Ovary (tissue), 7 donors: ENCODE measurements at regions not wholly inside any gene's neighbourhood (a gene's known extent, or its start where the extent isn't known, plus 50 kb on each side); places are given as distances from the start of the nearest gene placed in this dataset.

Source experiments
- DNase-seq, 5 donors: peaks; one replicate each; pipeline ENCODE4 v3.0.0-alpha.2; 2019 to 2020
- H3K27ac ChIP-seq, 2 donors: fragments of 200-600 bp; one replicate each; pipeline versions ENCODE4 v1.5.1 to v1.8.0; 2019 to 2022
- H3K27me3 ChIP-seq: fragments of 200-600 bp; one replicate; pipeline ENCODE4 v1.8.0; 2022
- H3K36me3 ChIP-seq: fragments of 200-600 bp; sonication (generic); one replicate; pipeline ENCODE4 v1.5.1; 2019
- H3K4me1 ChIP-seq: one replicate; pipeline ENCODE4 v1.8.1; 2013; ENCODE audit warnings: mild to moderate bottlenecking, moderate library complexity; ENCODE audit not compliant: insufficient read depth
- H3K4me3 ChIP-seq: fragments of 200-600 bp; sonication (generic); one replicate; pipeline ENCODE4 v1.5.1; 2017
- H3K9me3 ChIP-seq, 2 donors: fragments of 200-600 bp in 1 of 2; sonication (generic) in 1 of 2; one replicate each; pipeline versions ENCODE4 v1.5.1 to v1.8.1; 2013 to 2019; ENCODE audit warnings: mild to moderate bottlenecking in 1 of 2, moderate library complexity in 1 of 2
- CTCF ChIP-seq, 3 donors: fragments of 450-650 bp in 2 of 3; fragments of 200-600 bp in 1 of 3; IDR thresholded peaks; one replicate each; pipeline versions ENCODE4 v1.5.1 to v1.8.0; 2016 to 2022; ENCODE audit warnings: antibody characterized with exemption in 3 of 3, mild to moderate bottlenecking in 1 of 3
- EP300 ChIP-seq: sonication (generic); formaldehyde crosslinking; IDR thresholded peaks from one replicate; pipeline ENCODE4 v1.6.1; 2017; ENCODE audit warnings: antibody characterized with exemption
- POLR2A ChIP-seq: fragments of 450-650 bp; IDR thresholded peaks from one replicate; pipeline ENCODE4 v1.6.1; 2017; ENCODE audit warnings: antibody characterized with exemption, mild to moderate bottlenecking, moderate library complexity
- WGBS, 3 donors: extraction: QIAGEN DNeasy Blood & Tissue Kit in 1 of 3; methylation state at CpG; one replicate each; pipeline versions ENCODE4 v1.1.5 to v1.1.7; 2013 to 2017; 5-methylcytosine and 5-hydroxymethylcytosine counted together
- intact Hi-C, 4 donors: fragments of 100-400 bp; cut with DNase I; formaldehyde crosslinking; loops; one replicate each; pipeline versions ENCODE4 v1.11.0 to v1.15.1; 2022 to 2023
- donor health status: DM: no; HTN: no; CAD: no; lungs with moderate emphysema.
- donor health status: DM: no; HTN: no; CAD: no.
- donor health status: Bipolar disorder and iron deficiency.
- donor health status: DM: no; HTN: no; CAD: no.
- donor health status: DM: yes; HTN: yes; CAD: no.

DNA sequence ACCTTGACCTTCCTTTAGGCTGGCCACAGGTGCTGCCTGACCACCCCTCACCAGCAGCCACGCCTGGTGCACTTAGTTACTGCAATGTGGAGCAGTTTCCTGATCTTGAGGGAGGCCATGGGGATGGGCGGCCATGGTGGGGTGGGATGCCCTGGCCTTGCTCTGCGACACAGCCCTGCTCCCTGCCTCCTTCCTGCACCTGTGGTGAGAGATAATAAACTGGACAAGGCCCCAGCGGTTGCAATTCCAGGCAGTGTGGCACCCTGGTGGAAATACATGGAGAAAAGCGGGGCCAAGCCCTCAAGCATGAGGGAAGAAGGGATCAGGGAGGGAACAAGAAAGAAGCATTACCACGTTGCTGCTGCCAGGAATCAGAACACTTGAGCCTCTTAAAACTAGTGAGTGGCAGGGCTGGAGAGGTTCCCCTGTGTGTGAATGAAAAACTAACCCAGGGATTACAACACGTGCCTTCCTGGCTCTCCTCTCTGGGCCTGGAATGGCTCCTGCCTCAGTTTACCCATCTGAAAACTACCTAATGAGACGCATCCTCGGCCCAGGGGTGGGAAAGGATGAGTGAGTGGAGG, 213.2 kb downstream of the LY86 start:
- Histone ChIP-seq H3K36me3 (no peaks in the 10 kb centered on the region), H3K27ac (no peak overlapping the region), H3K4me1 (no peaks in the 10 kb centered on the region), H3K9me3 (no peaks in the 10 kb centered on the region), H3K27me3 (no peaks in the 10 kb centered on the region), H3K4me3 (no peak overlapping the region)
- 85 to 92% (median 90%) methylated on average over 9 of the region's 9 CpGs for WGBS, 3 donors
- intact Hi-C loops: no loop called here
- TF ChIP-seq CTCF (IDR thresholded peaks at IDR 0.05): no peak
- TF ChIP-seq POLR2A: no peak
- no peak for TF ChIP-seq EP300
- DNase-seq: no peak

DNA sequence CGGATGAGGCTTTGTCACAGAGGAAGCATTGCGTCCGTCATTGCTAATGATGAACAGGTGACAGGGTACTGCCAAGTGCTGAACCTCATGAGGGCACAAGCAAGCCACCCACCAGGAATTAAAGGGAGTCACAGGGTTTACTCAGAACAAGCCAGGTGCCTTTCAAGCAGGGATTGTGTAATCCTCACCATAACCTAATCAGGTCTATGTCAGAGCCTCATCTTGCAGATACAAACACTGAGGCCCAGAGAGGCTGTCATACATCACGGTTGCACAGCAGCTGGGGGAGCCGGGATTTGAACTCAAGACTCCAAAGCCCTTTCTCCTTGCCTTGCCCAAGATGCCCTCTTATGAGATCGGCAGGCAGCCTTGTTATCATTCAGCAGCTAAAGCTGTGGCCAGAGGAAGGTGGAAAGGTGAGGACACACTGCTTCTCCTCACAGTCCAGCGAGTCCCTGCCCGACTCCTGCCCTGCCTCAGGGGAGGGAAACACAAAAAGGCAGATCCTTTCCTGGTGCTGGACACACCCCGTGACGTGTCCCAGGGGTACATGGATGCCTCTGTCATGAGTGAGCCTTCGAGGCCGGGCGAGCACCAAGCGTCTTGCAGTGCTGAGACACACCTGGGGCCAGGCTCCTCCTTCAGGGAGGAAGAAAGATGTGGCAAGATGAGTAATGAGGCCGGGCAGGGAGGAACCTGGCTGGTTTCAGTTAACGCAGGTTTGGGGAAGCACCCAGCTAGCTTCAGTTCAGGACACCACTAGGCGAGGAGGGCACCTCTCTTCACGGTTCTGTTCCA, 214.9 kb downstream of the LY86 start:
- no peak for DNase-seq
- Histone ChIP-seq H3K4me1 (peaks cover 1% of the 10 kb centered on the region), H3K36me3 (no peaks in the 10 kb centered on the region), H3K4me3 (no peak overlapping the region), H3K27me3 (no peaks in the 10 kb centered on the region), H3K27ac (no peak overlapping the region), H3K9me3 (no peaks in the 10 kb centered on the region)
- WGBS, 3 donors: 87% methylated on average over 18 of the region's 18 CpGs
- no peak for TF ChIP-seq POLR2A
- no peak for TF ChIP-seq EP300
- TF ChIP-seq CTCF (IDR thresholded peaks at IDR 0.05): no peak
- intact Hi-C loops: no loop called here

DNA sequence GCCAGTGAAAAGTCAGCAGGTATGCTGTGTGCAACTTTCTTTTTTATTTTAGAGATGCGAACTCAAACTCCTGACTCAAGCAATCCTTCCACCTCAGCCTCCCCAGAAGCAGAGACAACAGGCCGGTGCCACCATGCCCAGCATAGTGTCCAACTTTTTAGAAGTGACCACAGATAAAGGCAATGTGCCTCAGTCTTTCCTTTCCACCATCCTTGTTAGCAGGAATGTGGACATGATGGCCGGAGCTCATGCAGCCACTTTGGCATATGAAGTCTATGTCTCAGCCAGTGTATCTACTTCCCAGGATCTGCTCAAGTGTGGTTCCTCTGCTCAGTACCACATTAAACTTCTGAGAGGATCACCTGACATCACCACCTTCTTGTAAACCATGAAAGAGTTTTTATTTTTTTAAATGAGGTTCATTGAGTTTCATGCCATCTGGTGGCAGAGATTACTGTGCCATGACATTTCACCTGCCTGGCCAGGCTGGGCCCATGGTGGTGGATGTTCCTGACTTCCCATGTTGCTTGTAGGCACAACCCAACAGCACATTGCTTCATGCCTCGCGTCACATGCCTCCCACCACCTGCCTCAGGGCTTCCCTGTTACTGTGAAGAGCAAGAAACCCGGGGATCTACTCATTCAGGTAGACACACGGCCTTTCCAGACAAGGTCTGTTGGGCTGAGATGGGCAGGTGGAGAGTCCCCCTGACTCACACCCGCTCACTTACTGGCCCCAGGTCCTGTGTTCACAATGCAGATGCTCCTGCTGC, 216.5 kb downstream of the LY86 start:
- H3K4me1 ChIP-seq: peaks cover 1% of the 10 kb centered on the region
- WGBS, 3 donors: 96 to 99% (median 96%) methylated on average over 8 of the region's 8 CpGs
- no peak for DNase-seq
- no peaks in the 10 kb centered on the region for H3K27me3 ChIP-seq
- H3K9me3 ChIP-seq: no peaks in the 10 kb centered on the region
- no peak overlapping the region for H3K27ac ChIP-seq
- H3K36me3 ChIP-seq: no peaks in the 10 kb centered on the region
- H3K4me3 ChIP-seq: no peak overlapping the region
- TF ChIP-seq POLR2A (no peak), CTCF (IDR thresholded peaks at IDR 0.05) (no peak), EP300 (no peak)
- intact Hi-C loops: no loop called here

DNA sequence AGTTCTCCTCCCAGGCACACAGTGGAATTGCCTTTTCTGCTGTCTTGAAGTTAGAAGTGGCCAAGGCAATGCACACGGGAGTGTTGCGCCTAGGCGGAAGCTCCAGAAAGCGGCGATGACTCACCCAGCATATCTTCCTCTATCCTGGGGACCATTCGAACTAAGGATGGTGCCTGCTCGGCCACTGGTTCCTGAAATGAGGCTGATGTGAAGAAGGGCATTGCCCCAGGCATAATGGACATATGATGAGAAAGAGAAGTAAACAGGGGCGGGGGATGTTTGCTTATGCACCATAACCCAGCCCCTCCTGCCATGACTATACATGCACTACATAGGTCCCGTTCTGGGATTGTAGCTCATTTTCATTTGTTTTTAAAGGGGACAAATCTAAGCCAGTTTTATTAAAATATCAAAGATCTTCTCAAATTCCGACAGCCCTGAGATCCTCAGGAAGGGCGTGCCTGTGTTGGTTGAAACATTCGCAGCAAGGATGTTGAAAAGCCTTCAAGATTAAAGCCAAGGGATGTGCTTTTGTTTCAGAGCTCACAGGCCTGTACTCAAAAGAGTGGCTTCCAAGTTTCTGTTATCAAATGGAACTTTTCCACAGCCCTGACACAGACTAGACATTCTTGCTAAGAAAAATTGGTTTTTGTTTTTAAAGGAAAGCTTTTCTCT, 218.5 kb downstream of the LY86 start:
- Histone ChIP-seq H3K27me3 (no peaks in the 10 kb centered on the region), H3K36me3 (no peaks in the 10 kb centered on the region), H3K4me1 (peaks cover 4% of the 10 kb centered on the region), H3K27ac (peak overlapping the region in 1 of 2 donors; percentile 75), H3K9me3 (no peaks in the 10 kb centered on the region), H3K4me3 (no peak overlapping the region)
- DNase-seq: peak in 2 of 5 donors; percentile 27 to 36
- WGBS, 3 donors: 62 to 68% (median 66%) methylated on average over 12 of the region's 12 CpGs
- TF ChIP-seq CTCF (IDR thresholded peaks at IDR 0.05): no peak
- no peak for TF ChIP-seq EP300
- TF ChIP-seq POLR2A: no peak
- intact Hi-C loops: no loop called here
